Esophagus squamous epithelium (tissue), 4 donors: ENCODE measurements at regions not wholly inside any gene's neighbourhood (a gene's known extent, or its start where the extent isn't known, plus 50 kb on each side); places are given as distances from the start of the nearest gene placed in this dataset.
"Not testable (repeated sequence)": the region's sequence is repeated elsewhere in the genome, so short reads cannot be mapped to it uniquely, and the experiment has no call there.

Experiments used
- POLR2A ChIP-seq, 4 donors: fragments of 450-650 bp; IDR thresholded peaks; one replicate each; pipeline ENCODE4 v1.6.1; 2017; ENCODE audit warnings: antibody characterized with exemption in 4 of 4, mild to moderate bottlenecking in 4 of 4, moderate library complexity in 3 of 4
- TF ChIP-seq, protein P1 (sequence below), 6 experiments: fragments of 450-650 bp in 4 of 6; fragments of 200-600 bp in 2 of 6; sonication (generic) in 2 of 6; IDR thresholded peaks; one replicate each; pipeline ENCODE4 v1.5.1; 2016 to 2019; ENCODE audit warnings: antibody characterized with exemption in 6 of 6, mild to moderate bottlenecking in 4 of 6, moderate library complexity in 4 of 6

GRCh38 chr15:20019758-20020157, 521.8 kb downstream of the GOLGA6L6 start:
- TF ChIP-seq POLR2A (IDR thresholded peaks at IDR 0.05): not testable (repeated sequence)
- TF ChIP-seq, protein P1, sequence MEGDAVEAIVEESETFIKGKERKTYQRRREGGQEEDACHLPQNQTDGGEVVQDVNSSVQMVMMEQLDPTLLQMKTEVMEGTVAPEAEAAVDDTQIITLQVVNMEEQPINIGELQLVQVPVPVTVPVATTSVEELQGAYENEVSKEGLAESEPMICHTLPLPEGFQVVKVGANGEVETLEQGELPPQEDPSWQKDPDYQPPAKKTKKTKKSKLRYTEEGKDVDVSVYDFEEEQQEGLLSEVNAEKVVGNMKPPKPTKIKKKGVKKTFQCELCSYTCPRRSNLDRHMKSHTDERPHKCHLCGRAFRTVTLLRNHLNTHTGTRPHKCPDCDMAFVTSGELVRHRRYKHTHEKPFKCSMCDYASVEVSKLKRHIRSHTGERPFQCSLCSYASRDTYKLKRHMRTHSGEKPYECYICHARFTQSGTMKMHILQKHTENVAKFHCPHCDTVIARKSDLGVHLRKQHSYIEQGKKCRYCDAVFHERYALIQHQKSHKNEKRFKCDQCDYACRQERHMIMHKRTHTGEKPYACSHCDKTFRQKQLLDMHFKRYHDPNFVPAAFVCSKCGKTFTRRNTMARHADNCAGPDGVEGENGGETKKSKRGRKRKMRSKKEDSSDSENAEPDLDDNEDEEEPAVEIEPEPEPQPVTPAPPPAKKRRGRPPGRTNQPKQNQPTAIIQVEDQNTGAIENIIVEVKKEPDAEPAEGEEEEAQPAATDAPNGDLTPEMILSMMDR (IDR thresholded peaks at IDR 0.05): not testable (repeated sequence)
